ENCODE measurements at regions not wholly inside any gene's neighbourhood (a gene's known extent, or its start where the extent isn't known, plus 50 kb on each side); places are given as distances from the start of the nearest gene placed in this dataset.

GRCh38 chr18:27899893-27900292 is 277.0 kb downstream of the CDH2 start:
- DNase-seq (ENCODE audit: low spot score): no peak

- no peak for DNase-seq (ENCODE audit: low spot score)
Observed at GRCh38 chr18:27894746-27895145, 282.2 kb downstream of the CDH2 start.

- no peak for DNase-seq (ENCODE audit: low spot score)
Observed at GRCh38 chr18:27887711-27888495, 289.0 kb downstream of the CDH2 start.

DNA sequence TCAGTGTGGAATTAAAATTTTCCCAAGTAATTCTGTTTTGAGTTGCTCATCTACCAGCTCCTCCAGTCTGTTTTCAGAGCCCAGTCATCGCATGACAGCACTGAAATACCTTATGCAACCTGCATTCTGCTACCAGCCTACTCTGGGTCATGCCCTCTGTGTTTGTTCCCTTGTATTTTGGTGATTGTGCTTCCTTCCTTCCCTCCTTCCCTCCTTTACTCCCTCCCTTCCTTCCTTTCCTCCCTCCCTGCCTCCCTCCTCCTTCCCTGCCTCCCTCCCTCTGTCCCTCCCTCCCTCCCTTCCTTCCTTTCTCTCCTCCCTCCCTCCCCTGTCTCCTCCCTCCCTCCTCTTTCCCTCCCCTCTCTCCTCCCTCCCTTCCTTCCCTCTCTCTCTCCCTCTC is 289.6 kb downstream of the CDH2 start:
- DNase-seq (ENCODE audit: low spot score): no peak

GRCh38 chr18:27879540-27879939 is 297.4 kb downstream of the CDH2 start:
- no peak for DNase-seq (ENCODE audit: low spot score)

DNA sequence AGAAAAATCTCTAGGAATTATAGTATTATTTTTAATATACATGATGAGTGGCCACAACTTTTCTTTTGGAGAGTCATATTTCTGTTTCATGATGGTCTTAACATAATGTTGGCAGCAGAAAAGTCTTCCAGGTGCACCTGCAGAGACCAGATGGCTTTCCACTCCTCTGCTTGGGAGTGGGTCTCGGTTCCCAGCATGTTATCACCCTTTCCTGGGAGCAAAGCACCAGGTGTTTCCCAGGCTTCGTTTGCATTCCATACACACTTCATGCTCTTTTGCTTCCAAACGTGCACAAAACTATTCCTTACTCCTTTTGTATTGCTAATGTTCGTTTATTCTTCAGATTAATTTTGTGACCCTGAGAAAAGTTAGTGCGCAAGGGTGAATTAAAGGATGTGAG is 305.2 kb downstream of the CDH2 start:
- DNase-seq (ENCODE audit: low spot score): no peak

DNA sequence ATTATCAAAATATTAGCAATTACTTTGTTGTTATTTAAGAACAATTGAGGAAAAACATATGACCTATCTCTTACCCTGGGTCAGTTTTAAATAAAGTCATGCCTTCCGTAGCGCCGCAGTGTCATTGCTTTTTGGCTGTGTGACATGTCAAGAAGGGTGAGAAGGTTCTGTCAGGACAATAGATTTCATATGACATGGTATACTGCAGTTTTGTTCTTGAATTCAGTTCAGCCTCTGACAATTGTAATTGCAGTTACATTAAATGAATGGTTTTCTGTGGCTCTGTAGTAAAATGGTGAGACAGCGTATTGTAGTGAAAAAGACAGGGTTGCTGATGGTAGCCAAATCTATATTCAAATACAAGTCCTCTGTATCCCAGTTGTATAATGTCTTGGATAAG is 307.2 kb downstream of the CDH2 start:
- no peak for DNase-seq (ENCODE audit: low spot score)

DNA sequence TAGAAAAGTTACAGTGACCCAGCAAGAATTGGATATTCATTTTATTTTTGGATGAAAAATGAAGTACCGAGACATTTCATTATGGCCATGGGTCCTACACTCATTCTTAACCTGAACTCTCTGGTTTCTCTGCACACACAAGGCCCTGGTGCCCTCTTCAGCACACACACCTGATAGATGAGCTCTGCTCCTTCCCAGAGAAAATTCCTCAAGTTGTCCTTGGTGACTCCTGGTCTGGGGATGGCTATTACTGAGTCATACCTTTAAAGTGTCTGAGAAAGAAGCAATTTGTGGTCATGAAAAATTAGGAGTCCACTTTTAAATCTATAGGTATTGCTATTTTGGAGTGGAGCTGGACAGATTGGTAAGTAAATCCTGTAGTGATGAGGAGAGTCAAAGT is 311.5 kb downstream of the CDH2 start:
- DNase-seq (ENCODE audit: low spot score): no peak

DNA sequence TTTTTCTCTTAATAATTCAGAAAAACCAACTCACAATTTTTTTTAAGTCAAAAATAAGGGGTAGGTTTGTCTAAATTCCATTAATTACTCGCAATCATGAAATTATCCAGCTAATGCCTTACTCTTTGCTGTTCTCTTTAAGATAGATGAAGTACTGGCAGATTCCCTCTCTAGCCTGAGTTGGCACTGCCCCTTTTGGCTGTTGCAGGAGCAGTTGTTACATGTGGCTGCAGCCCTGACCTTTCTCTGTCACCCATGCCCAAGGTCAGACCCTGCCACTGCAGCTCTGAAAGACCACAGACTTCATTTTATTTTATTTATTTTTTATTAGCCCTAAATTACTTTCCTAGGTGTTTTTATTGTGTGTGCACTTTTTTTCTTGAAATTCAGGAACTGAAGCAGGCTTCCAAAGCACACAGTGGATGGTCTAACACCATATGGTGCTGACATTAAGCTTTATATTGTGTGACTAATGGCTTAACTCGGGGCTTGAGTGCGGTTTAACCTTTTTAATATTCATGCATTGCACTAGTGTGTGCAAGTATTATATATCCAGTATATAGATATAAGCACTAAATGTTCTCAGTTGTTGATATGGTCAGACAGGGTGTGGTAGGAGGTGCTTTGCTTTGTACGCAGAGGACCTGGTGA is 313.0 kb downstream of the CDH2 start:
- no peak for DNase-seq (ENCODE audit: low spot score)

DNA sequence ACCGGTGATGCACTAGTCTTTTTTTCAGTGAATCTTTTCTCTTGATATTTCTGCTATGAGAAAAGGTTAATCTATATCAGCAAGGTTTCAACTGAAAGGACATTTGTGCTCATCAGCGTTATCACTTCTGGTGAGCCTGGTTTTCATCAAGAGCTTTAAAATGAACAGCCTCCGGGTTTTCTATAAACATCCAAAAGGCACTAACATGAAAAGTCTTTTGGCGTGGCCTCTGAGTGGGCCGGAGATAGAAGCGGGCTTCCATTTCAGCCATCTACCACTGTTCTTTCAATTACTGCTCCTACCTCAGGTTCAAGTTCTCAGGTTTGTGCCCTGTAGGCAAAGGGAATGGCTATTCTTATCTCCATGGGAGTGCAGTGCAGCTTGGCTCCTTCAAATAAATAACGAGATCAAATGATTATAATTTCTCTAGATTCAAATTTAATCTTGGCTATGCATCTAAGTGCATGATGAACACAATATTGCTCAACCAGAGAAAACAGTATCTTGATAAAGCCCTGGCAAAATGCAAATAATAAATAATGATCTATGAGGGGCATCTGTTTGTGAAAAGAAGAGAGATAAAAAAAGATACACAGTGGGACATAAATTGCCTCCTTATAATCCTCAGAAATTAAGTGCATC is 314.8 kb downstream of the CDH2 start:
- no peak for DNase-seq (ENCODE audit: low spot score)

DNA sequence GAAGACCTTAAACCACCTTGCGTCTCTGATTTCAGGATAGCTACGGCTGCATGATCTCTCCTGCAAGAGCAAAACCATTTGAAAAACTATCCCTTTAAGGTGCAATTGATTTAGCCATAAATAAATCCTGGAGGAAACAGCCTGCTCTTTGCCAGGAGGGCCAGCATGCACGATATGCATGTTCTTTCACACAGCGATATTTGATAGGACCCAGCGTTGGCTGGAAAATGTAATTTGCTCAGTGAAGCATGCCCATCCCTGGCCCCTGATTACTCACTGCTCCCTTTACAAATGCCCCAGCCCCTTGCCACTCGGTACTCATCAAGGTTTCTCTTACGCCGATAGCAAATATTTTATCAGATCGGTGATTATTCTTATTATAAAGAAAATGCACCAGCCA is 315.4 kb downstream of the CDH2 start:
- no peak for DNase-seq (ENCODE audit: low spot score)

GRCh38 chr18:27860701-27861107 is 316.2 kb downstream of the CDH2 start:
- DNase-seq (ENCODE audit: low spot score): no peak

- no peak for DNase-seq (ENCODE audit: low spot score)
Observed at GRCh38 chr18:27860011-27860410, 316.9 kb downstream of the CDH2 start.

DNA sequence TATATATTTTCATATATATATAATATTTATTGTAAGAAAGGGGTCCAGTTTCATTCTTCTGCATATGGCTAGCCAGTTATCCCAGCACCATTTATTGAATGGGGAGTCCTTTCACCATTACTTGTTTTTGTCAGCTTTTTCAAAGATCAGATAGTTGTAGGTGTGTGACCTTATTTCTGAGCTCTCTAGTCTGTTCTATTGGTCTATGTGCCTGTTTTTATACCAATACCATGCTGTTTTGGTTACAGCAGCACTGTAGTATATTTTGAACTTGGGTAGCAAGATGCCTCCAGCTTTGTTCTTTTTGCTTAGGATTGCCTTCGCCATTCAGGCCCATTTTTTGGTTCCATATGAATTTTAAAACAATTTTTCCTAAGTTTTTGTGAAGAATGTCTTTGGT is 320.1 kb downstream of the CDH2 start:
- no peak for DNase-seq (ENCODE audit: low spot score)

DNA sequence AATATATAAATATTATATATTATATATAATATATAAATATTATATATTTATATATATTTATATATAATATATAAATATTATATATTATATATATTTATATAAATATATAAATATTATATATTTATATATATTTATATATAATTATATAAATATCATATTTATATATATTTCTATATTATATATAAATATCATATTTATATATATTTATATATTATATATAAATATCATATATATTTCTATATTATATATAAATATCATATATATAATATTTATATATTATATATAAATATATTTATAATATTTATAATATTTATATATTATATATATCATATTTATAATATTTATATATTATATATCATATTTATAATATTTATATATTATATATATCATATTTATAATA is 321.4 kb downstream of the CDH2 start:
- DNase-seq (ENCODE audit: low spot score): no peak

DNA sequence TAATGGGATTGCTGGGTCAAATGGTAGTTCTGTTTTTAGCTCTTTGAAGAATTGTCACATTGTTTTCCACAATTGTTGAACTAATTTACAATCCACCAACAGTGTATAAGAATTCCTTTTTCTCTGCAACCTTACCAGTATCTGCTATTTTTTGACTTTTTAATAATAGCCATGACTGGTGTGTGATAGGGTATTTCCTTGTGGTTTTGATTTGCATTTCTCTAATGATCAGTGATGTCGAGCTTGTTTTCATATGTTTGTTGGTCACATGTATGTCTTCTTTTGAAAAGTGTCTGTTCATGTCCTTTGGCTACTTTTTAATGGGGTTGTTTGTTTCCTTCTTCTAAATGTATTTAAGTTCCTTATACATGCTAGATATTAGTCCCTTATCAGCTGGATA is 322.3 kb downstream of the CDH2 start:
- no peak for DNase-seq (ENCODE audit: low spot score)

- no peak for DNase-seq (ENCODE audit: low spot score)
Observed at GRCh38 chr18:27848336-27848735, 328.6 kb downstream of the CDH2 start.

GRCh38 chr18:27847412-27847811 is 329.5 kb downstream of the CDH2 start:
- no peak for DNase-seq (ENCODE audit: low spot score)

DNA sequence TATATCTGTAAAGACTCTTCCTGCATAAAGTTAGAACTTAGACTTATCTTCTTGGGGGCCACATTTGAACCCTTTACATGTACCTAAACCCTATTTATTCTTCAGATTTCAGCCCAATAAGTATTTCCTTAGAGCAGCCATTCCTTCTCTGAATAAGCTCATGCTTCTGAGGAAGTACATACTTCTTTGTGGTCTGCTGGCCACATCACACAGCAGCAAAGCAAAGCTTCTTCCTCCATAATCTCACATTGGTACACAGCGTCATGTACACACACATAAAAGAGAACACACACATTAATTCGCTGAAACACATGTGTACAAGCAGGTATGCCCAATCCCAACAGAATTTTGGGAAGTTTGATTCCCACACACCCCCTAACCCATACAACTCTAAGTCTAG is 331.0 kb downstream of the CDH2 start:
- no peak for DNase-seq (ENCODE audit: low spot score)

DNA sequence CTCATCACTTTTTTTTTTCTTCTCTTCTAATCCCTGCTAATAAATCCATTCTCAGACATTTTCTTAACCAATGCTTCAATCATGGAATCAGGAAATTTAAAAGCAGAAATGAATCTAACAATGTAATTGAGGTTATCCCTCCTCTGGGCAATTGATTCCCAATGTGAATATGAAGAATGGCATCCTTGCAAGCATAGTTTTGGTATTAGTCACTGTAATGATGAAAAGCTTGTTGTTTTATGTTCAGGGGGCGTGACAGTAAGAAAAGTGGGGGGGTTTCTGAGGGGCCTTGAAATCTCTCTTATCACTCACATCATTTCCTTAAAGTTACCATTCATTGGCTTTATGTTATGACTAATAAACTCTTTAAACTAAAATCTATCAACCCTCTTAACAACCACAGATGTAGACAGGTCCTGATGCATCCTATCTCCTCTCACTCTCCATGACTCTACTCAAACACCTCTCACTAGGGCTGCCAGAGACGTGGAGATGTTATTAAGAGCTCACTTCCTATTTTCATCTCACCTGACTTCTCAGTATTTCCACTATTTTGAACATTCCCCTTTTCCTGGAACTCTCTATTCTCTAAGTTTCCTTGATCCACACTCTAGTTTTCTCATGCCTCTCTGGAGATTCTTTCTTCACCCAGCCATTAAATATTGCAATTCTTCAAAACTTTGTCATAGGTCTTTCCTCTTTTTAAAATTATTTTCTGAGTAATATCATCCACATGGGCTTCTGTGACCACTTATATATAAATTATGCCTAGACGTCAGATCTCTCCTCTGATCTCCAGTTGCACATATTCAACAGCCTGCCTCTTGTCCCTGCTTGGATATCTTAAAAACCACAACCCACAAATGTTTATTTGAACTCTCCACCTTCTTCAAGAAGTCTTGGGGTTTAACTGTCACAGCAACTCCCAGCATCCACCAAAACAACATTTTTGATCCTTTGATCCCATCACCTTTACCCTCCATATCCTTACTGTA is 332.9 kb downstream of the CDH2 start:
- no peak for DNase-seq (ENCODE audit: low spot score)

GRCh38 chr18:27839141-27839540 is 337.8 kb downstream of the CDH2 start:
- DNase-seq (ENCODE audit: low spot score): no peak

DNA sequence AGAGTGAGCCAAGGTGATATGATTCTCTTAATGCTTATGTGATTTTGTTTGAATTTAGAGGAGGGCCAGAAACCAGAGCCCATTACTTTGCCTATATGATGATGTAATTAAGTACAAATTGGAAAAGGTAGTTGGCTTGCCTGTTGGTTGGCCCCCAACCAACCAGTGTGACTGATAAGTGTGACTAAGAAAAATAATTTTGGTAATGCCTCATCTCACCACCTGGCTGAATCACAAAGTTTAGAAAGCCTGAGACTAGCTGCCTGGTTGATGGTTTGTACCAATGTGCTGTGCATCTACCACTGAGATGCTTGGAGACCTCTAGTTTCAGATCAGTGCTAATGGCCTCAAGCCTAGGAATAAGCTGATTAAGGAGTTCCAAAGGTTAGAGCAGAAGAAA is 338.7 kb downstream of the CDH2 start:
- DNase-seq (ENCODE audit: low spot score): no peak

All from putamen (tissue), 1 donor.